ENCODE measurements at regions not wholly inside any gene's neighbourhood (a gene's known extent, or its start where the extent isn't known, plus 50 kb on each side); places are given as distances from the start of the nearest gene placed in this dataset.
"Not testable (repeated sequence)": the region's sequence is repeated elsewhere in the genome, so short reads cannot be mapped to it uniquely, and the experiment has no call there.

DNA sequence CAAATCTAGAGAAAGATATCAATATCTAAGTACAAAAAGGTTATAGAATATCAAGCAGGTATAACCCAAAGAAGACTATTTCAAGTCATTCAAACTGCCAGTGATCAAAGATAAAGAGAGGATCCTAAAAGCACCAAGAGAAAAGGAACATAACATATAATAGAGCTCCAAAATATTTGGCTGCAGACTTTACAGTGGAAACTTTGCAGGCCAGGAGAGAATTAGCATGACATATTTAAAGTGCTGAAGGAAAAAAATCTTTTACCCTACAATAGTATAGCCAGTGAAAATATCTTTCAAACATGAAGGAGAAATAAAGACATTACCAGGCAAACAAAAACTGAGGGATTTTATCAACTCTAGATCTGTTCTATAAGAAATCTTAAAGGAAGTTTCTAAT lies 254.3 kb upstream of the ARHGEF26 start:
- no peak for DNase-seq

- not testable (repeated sequence) for DNase-seq
Measured at GRCh38 chr3:153874348-153874747, 246.8 kb upstream of the ARHGEF26 start.

- no peak for DNase-seq
Measured at GRCh38 chr3:153880493-153880892, 240.7 kb upstream of the ARHGEF26 start.

- DNase-seq = no peak
Measured at GRCh38 chr3:153881201-153881600, 240.0 kb upstream of the ARHGEF26 start.

GRCh38 chr3:153885359-153885758 lies 235.8 kb upstream of the ARHGEF26 start:
- DNase-seq = no peak

DNA sequence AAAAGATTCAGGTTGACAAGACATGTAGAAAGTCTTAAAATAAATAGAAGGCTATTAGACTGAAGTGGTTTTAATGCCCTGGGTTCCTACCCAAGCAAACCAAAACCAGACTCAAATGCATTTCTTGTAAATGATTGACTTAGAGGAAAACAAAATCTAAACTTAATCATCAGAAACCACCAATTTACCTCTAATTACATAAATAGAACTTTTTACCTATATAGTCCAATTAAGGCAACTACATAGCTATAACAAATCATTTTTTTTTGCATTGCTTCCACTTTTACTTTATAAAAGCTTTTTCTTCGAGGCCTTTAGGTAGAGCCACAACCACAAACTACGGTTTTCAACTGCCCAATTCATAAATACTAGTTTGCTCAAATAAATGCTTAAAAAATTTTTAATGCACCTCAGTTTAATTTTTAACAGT lies 231.3 kb upstream of the ARHGEF26 start:
- DNase-seq = no peak

DNA sequence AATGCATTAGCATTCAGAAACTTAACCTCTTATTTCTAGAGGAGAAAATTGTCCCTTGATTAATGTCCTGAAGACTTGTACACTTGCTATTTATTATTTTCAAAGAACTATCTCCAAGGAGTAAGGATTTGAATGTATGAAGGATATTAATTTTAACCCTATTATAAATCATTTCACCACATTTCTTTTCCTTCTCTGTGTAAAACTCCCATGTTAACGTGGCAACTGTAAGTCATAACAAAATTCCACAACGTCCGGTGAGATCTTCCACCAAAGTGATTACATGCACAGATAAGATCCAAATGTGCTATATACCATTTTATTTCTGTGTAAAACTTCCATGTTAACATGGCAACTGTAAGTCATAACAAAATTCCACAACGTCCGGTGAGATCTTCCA lies 229.1 kb upstream of the ARHGEF26 start:
- no peak for DNase-seq

DNA sequence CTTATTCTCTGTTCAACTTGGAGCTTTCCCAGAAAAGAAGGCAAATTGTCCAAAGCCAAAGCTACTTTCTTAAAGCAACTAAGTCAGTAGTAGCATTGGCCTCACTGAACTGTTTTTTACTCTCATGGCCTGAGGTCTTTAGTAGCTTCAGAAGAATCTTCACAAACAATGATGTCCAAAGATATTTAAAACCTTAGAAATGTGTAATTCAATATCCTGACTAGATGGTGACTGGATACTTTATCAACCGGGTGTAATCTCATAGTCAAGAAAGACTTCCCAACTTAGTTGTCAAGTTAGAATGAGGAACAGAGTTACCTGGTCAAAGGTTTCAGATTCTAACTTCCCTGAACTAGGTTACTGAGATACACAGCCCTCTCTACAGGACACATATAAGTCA lies 226.3 kb upstream of the ARHGEF26 start:
- no peak for DNase-seq

DNA sequence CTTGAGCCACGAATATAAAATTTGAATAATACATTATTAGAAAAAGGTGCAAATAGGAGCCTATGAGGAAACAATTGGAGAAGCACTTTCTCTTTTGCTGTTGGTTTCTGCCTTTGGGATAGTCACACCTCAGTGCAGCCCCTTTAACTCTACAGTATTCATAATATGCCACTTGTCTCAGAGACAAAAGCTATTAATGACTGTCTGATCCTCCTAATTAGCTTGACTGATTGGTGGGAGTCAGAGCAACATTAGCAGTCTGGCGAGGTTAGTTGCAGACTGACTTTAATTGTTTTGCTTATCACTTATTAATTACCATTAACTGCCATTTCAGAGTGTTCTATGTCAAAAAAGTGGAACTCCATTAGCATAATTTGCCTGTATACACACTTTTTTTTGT lies 225.0 kb upstream of the ARHGEF26 start:
- no peak for DNase-seq

GRCh38 chr3:153897025-153897723 lies 224.0 kb upstream of the ARHGEF26 start:
- no peak for DNase-seq

GRCh38 chr3:153897842-153898241 lies 223.3 kb upstream of the ARHGEF26 start:
- DNase-seq = no peak

DNA sequence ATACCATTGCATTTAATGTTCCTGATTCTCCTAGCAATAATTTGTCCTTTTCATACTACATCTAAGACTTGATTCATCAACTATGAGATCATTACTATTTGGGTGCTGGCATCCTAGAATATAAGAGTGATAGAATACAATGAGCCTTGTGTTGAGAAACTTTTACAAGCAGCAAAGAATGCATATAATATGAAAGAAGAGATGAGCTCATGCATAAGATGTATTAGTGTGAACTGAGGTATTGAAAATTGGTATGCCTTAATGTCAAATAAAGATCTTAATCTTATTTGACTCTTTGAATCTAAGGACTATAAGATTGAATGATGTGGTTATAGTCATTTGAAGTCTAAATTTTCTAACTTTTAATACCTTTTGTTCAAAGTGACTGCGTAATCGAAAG lies 220.0 kb upstream of the ARHGEF26 start:
- no peak for DNase-seq

GRCh38 chr3:153901991-153902390 lies 219.2 kb upstream of the ARHGEF26 start:
- DNase-seq = no peak

- no peak for DNase-seq
Measured at GRCh38 chr3:153903430-153903829, 217.8 kb upstream of the ARHGEF26 start.

DNA sequence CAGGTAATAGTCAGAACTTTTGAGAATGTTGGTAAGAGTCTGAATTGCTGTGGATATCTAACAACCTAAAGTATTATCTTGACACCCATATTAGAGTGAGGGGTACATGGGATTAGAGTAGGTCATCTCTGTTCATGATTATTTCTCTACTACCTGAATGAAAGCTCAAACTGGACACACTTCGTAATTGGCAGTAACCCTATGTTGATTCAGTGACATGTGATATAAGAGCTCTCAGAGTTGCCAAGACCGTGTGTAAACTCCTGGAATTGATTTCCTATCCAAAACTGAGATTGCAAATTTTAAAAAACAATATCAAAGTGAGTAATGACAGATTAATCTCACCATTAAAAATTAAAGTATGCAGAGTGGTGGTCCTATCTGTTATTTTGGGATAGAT lies 214.8 kb upstream of the ARHGEF26 start:
- no peak for DNase-seq

DNA sequence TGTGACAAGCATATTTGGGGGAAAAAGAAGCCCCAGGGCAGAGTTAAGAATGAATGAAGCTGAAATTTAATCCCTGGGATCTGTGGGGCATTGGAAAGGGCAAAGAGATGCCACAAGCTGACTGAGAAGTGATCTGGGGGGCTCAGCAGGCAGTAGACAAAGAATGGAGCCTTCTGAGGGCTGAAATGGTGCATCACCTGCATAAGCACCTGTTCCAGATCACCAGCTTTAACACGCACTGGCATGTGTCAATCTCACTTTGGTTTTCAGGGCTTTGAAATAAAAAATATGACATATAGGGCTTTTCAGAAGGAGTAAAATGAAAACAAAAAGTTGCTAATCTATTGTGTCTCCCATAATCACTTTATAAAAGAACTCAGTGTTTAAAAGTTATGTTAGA lies 210.8 kb upstream of the ARHGEF26 start:
- DNase-seq = no peak

DNA sequence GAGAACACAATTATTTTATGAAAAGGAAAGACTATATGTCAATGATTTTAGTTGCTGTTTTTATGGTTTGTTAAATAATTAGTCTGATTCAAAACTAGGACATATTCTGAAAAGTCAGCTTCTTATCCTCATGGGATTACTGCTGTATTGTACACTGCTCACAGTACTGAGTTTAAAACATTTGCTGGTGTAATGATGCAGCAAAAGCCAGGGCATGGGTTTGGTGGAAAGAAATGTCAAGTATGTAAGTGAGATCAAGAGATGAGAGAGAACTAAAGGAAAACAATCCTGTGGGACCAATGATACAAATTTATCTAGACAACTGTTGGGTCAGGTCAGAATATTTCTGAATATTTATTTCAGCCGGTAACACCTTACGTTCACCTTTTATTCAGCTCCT lies 210.1 kb upstream of the ARHGEF26 start:
- no peak for DNase-seq

DNA sequence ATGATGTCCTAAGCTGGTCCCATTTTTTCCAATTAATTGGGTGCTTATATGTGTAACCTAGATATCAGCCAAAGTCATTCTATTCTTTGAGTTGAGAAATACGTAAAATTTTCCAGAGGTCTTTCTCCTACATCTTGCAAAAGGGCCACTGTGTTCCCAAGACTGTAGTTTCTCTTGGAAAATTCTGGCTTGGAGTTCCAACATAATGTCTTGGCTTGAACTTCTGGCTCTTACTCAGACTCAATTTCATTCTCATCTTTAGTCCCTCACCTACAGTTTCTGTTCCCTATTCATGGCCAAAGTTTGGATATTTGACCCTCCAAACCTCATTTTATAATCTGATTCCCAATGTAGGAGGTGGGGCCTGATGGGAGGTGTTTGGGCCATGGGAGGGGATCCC lies 201.4 kb upstream of the ARHGEF26 start:
- no peak for DNase-seq

DNA sequence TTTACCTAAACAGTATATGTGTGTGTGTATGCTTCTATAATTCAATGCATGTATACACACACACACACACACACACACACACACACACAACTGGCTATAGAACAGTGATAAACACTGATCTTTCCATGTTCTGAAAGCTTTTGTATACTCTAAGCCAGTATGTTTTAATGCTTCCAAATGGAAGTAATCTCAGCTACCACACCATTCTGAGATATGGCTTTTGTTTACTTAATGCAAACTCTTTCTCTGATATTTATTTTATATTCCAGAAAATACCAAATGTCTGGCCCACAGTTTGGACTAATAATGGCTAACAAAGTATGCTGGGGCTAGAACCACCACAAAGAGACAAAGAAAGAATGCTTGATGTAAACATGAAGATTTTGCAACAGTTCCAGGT lies 199.4 kb upstream of the ARHGEF26 start:
- no peak for DNase-seq

DNA sequence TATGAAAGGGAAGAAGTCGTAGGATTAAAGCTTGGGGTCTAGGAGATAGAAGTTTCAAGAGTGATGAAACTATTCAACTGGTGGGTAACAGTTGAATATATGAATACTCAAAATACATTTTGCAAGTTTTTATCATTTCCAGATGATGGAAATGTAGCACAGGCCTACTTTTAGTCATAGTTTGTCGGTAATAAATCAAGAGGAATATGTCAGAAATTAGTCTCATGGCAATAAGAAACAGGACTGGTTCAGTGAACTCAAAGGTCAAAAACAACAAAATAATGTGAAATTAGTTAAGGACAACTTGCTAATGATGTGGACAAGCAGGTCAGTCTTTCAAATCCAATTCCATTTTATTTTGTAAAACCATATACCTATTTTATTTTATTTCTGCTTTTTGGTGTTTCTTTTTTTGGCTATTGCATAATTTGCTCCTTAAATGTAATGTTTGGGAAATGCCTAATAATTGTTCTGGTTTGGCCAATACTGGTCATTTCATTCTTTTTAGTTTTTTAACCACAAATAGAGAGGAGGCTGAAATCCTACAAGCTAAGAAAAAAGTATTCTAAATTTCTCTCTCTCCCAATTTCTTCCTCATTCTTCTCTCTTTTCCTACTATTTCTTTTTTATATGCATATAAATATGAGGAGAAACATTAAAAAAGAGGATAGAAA lies 195.2 kb upstream of the ARHGEF26 start:
- no peak for DNase-seq

- DNase-seq = no peak
Measured at GRCh38 chr3:153927107-153927506, 194.1 kb upstream of the ARHGEF26 start.

DNA sequence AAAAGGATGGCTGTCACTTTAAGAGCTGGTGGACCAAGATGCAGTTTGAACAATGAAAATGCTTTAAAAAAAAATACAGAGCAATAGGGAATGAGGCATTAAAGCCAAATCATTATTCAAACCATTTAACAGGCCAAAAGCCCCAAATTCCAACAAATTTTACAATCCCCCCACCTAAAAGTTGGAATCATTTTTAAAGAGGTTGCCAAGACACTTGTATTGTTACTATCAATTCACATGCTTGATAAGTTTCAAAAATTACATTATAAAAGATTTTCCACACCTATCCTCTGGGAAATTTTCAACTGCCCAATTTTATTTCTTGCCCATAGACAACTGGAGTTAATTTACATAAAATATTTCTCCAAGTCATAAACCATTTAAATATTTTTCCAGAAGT lies 192.3 kb upstream of the ARHGEF26 start:
- DNase-seq = no peak

- DNase-seq = not testable (repeated sequence)
Measured at GRCh38 chr3:153933481-153933880, 187.7 kb upstream of the ARHGEF26 start.

- DNase-seq = no peak
Measured at GRCh38 chr3:153944084-153944483, 177.1 kb upstream of the ARHGEF26 start.

DNA sequence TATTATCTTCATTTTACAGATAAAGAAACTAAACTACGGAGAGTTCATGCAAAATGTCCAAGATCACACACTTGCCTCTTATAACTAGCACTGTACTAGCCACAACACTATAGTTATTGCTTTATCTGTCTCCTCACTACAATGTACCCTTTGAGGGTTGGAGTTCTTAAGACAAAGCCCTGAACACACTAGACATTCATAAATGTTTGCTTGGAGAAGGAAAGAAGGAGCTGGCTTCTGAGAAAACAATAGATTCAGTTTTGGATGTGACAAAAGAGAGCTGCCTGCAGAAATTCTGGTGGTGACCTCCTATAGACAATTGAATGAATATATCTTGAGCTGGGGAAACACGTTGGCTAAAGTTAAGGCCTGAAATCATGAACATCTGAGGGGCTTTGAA lies 169.9 kb upstream of the ARHGEF26 start:
- no peak for DNase-seq

Data from activated CD4-positive, CD25-positive, alpha-beta regulatory T cell treated with anti-CD3 and anti-CD28 coated beads, Interleukin-2, amount 50 U/mL, for 72 hours (primary cell).